ENCODE measurements at regions not wholly inside any gene's neighbourhood (a gene's known extent, or its start where the extent isn't known, plus 50 kb on each side); places are given as distances from the start of the nearest gene placed in this dataset.

DNA sequence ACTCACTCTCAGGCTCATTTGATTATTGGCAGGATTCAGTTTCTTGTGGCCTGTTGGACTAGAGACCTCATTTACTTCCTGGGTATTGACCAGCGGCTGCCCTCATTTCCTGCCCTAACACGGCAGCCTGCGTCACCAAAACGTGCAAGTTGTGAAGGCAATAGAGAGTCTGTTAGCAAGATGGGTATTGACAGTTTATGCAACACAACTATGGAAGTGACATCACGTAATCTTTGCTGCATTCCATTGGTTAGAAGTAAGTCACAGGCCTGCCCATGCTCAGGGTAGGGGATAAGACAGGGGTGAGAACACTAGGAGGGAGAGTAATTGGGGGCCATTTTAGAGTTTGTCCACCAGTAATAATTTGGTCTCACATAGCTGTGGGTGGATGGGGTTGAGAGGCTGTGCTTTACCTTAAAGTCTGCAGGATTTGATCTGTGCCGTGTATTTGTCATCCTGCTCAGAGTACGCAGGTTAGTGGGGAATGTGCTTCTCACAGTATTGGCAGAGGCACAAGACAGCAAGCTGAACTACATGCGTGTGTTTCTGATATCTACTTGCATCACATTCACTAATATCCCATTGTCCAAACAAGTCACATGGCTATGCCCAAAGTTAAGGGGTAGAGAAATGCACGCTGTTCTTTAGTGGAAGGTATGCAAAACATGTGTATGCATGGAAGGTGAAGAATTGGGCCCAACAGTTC, 83.3 kb downstream of the EDEM1 start:
- Histone ChIP-seq H3K27me3 (no peaks in the 10 kb centered on the region), H3K9me3 (no peaks in the 10 kb centered on the region), H3K4me3 (no peak overlapping the region), H3K36me3 (no peaks in the 10 kb centered on the region)
- DNase-seq, result no peak

DNA sequence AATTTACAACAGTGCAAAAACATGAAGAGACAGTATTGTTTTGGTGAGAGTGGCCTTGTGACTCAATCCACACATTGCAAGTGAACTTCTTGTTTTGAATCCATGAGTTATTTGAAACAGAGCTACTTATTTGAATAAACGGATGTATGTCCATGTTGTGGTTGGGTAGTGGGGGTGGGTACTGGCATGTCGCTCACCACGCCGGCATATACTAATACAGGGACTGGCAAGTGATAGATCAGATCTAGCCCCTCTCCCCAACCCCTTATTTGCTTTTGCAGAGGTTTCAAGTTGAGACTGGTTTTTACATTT, 83.8 kb downstream of the EDEM1 start:
- Histone ChIP-seq H3K4me3 (no peak overlapping the region), H3K27me3 (no peaks in the 10 kb centered on the region), H3K36me3 (no peaks in the 10 kb centered on the region), H3K9me3 (no peaks in the 10 kb centered on the region)
- DNase-seq, result no peak

- DNase-seq, result no peak
- H3K36me3 ChIP-seq, result no peaks in the 10 kb centered on the region
- no peak overlapping the region for H3K4me3 ChIP-seq
- H3K9me3 ChIP-seq, result no peaks in the 10 kb centered on the region
- no peaks in the 10 kb centered on the region for H3K27me3 ChIP-seq
Observed at GRCh38 chr3:5272387-5272786, 84.9 kb downstream of the EDEM1 start.

DNA sequence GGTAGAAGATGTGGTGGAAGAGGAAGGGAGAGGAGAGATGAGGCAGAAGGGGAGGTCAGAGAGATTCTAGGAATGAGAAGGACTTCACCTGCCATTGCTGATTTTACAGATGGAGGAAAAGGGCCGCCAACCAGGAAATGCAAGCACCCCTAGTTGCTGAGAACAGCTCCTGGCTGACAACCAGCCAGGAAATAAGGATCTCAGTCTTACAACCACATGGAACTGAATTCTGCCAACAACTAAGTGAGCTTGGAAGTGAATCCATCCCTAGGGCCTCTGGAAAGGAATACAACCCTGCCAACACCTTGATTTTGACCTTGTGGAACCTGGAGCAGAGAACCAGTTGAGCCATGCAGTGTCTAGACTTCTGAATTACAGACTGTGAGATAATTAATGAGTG, 86.6 kb downstream of the EDEM1 start:
- Histone ChIP-seq H3K27me3 (no peaks in the 10 kb centered on the region), H3K36me3 (no peaks in the 10 kb centered on the region), H3K4me3 (no peak overlapping the region), H3K9me3 (no peaks in the 10 kb centered on the region)
- no peak for DNase-seq

- Histone ChIP-seq H3K4me3 (no peak overlapping the region), H3K9me3 (no peaks in the 10 kb centered on the region), H3K36me3 (no peaks in the 10 kb centered on the region), H3K27me3 (no peaks in the 10 kb centered on the region)
- no peak for DNase-seq
Observed at GRCh38 chr3:5275529-5275928, 88.0 kb downstream of the EDEM1 start.

DNA sequence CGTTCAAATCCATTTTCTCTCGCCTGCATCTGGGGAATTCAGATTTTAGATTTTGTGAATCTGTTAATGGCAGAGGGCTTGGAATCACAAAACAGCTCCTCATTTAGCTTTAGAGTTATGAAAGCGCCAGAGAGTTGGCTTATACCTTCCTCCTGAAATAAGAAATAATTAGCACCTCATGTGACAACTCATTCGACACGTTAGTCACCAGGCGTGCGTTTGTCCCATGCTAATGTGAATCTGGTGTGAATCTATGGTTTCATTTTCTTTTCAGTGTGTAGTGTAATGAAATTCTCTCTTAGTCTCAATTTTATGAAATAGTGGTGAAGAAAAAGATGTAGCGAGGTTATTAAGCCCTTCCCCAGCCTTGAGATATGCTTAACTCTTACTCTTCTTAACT, 89.4 kb downstream of the EDEM1 start:
- no peaks in the 10 kb centered on the region for H3K27me3 ChIP-seq
- no peak overlapping the region for H3K4me3 ChIP-seq
- no peak for DNase-seq
- H3K36me3 ChIP-seq, result no peaks in the 10 kb centered on the region
- no peaks in the 10 kb centered on the region for H3K9me3 ChIP-seq

- Histone ChIP-seq H3K9me3 (no peaks in the 10 kb centered on the region), H3K27me3 (no peaks in the 10 kb centered on the region), H3K36me3 (no peaks in the 10 kb centered on the region), H3K4me3 (no peak overlapping the region)
- DNase-seq, result no peak
Observed at GRCh38 chr3:5277612-5278236, 90.2 kb downstream of the EDEM1 start.

GRCh38 chr3:5278666-5279065, 91.2 kb downstream of the EDEM1 start:
- Histone ChIP-seq H3K27me3 (no peaks in the 10 kb centered on the region), H3K9me3 (no peaks in the 10 kb centered on the region), H3K4me3 (no peak overlapping the region), H3K36me3 (no peaks in the 10 kb centered on the region)
- no peak for DNase-seq

DNA sequence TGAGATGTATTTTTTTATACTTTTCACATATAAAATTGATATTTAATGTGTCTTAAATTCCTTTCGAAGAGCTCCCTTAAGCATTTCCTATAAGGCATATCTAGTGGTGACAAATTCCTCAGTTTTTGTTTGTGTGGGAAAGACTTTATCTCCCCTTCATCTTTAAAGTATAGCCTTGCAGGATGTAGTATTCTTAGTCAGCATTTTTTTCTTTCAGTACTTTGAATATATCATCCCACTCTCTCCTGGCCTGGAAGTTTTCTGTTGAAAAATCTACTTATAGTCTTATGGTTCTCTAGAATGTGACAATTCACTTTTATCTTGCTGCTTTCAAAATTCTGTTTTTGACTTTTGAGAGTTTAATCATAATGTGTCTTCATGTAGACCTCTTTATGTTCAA, 95.2 kb downstream of the EDEM1 start:
- DNase-seq, result no peak
- no peaks in the 10 kb centered on the region for H3K27me3 ChIP-seq
- no peak overlapping the region for H3K4me3 ChIP-seq
- no peaks in the 10 kb centered on the region for H3K9me3 ChIP-seq
- no peaks in the 10 kb centered on the region for H3K36me3 ChIP-seq

DNA sequence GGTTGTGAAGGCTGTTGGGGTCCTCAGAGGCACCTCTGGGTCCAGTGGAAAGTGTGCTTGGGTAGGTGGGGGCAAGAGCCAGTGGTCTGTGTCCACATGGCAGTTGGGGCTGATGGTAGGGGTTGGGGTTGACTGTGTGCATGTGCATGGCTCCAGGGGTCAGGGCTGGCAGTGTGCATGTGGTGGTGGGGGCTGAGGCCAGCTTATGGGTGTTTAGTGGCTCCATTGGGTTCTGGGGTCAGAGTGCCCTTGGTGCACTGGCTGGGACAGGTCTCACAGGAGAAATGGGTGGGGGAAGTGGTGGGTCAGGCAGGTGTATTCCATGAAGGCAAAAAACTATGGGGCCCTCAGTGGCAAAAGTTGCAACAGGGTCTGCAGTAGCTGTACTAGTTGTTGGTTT, 97.9 kb downstream of the EDEM1 start:
- no peak overlapping the region for H3K4me3 ChIP-seq
- no peak for DNase-seq
- H3K9me3 ChIP-seq, result no peaks in the 10 kb centered on the region

GRCh38 chr3:5290915-5291314, 103.4 kb downstream of the EDEM1 start:
- no peaks in the 10 kb centered on the region for H3K36me3 ChIP-seq
- no peaks in the 10 kb centered on the region for H3K9me3 ChIP-seq
- H3K27me3 ChIP-seq, result no peaks in the 10 kb centered on the region
- H3K4me3 ChIP-seq, result no peak overlapping the region
- DNase-seq, result no peak

More for the DNA sequence above, 97.9 kb downstream of the EDEM1 start:
- Histone ChIP-seq H3K36me3 (no peaks in the 10 kb centered on the region), H3K27me3 (no peaks in the 10 kb centered on the region)

GRCh38 chr3:5292512-5292911, 105.0 kb downstream of the EDEM1 start:
- Histone ChIP-seq H3K4me3 (no peak overlapping the region), H3K9me3 (no peaks in the 10 kb centered on the region), H3K36me3 (no peaks in the 10 kb centered on the region), H3K27me3 (no peaks in the 10 kb centered on the region)
- no peak for DNase-seq

DNA sequence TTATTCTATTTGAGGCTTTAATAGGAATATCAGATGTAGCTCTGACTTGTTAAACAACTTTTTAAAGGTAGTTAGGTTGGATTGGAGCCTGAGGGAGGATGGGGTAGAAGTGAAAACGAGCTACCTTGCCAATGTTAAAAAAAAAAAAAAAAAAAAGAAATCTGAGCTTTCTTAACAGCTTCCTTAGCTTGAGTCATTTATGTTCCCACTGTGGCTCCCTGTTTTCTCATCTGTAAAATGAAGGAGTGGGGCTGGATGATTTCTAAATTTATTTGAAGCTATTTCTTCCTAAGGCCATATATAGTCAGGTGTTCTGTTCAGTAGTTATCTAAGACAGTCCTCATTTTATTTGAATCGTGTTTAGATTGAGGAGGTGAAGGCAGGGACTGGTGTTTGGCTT, 105.7 kb downstream of the EDEM1 start:
- Histone ChIP-seq H3K4me3 (no peak overlapping the region), H3K9me3 (no peaks in the 10 kb centered on the region), H3K27me3 (no peaks in the 10 kb centered on the region), H3K36me3 (no peaks in the 10 kb centered on the region)
- no peak for DNase-seq

DNA sequence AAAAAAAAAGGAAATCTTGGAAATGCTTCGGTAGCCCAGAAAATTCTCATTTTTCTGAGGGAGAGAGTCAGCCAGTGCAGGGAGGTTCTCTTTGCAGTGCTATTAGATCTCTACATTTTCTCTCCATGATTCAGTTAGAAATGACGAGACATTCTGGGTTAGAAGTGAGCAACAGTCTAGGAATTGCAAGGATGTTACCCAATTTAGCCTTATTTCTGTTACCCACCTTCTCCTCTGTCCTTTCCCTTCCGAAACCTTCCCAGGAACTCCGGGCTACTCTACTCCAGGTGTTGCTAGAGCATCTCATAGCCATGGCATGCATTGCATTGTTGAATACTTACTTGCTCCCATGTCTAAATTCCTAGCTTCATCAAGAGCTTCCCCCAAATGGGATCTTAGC, 106.8 kb downstream of the EDEM1 start:
- H3K36me3 ChIP-seq, result no peaks in the 10 kb centered on the region
- no peak for DNase-seq
- no peaks in the 10 kb centered on the region for H3K9me3 ChIP-seq
- H3K4me3 ChIP-seq, result no peak overlapping the region
- H3K27me3 ChIP-seq, result no peaks in the 10 kb centered on the region

DNA sequence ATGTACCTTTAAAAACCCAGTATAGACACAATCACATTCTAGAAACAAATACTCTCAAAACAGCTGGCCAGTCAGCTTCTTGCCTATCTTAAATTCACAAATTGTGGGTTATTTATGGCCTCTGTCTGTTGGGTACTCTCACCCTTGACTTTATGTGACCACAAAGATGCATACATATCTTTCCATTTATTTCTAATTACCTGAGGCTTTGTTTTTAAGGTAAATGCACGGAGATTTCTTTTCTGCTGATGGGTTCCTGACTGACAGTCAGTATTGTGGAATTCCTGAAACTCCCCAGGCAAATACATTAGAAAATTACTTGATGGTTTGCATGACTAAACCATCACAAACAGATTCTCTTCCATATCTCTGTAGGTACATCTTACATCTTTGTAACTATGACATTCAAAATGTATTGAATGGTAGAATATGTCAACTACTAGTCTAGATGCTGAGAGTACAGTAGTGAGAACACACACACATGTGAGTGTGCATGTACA, 107.7 kb downstream of the EDEM1 start:
- Histone ChIP-seq H3K27me3 (no peaks in the 10 kb centered on the region), H3K9me3 (no peaks in the 10 kb centered on the region), H3K4me3 (no peak overlapping the region), H3K36me3 (no peaks in the 10 kb centered on the region)
- no peak for DNase-seq

DNA sequence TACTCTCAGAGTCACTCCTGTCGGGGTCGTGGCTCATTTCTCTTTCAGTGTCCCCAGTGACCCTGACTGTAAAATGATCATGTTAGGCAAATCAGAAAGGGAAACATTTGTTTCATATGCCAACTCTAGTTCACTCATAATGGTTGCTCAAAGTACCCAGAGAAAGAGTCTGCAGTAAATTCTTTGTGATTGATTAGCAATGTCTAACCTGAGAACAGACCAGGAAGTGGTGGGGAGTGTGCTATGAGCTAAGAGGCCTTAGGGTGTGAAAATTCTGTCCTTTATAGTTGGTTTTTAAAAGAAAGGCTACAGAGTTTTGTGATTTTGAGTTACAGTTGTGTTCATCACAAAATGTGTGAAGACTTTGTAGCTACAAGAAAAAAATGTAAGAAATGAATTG, 108.9 kb downstream of the EDEM1 start:
- Histone ChIP-seq H3K27me3 (no peaks in the 10 kb centered on the region), H3K9me3 (no peaks in the 10 kb centered on the region), H3K4me3 (no peak overlapping the region), H3K36me3 (no peaks in the 10 kb centered on the region)
- no peak for DNase-seq

GRCh38 chr3:5297895-5298294, 110.4 kb downstream of the EDEM1 start:
- H3K36me3 ChIP-seq, result no peaks in the 10 kb centered on the region
- no peaks in the 10 kb centered on the region for H3K9me3 ChIP-seq
- no peaks in the 10 kb centered on the region for H3K27me3 ChIP-seq
- no peak overlapping the region for H3K4me3 ChIP-seq
- DNase-seq, result no peak

DNA sequence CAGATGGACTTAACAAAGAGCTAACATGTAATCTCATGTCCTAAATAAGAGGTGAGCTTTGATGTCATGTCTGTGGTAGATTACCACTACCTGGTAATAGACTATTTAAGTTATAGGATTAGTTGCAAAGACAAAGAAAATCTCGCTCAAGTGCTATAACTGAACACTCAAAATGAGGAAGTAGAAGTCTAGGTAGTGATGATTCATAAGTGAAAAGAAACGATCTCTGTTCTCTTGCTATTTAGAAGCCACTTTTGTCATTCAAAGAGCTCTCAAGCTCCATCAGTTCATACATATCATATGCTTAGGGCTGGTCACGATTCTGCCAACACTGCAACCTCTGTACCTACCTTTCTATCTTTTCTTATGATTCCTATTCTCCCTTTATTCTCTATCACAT, 110.9 kb downstream of the EDEM1 start:
- DNase-seq, result no peak
- Histone ChIP-seq H3K4me3 (no peak overlapping the region), H3K27me3 (no peaks in the 10 kb centered on the region), H3K9me3 (no peaks in the 10 kb centered on the region), H3K36me3 (no peaks in the 10 kb centered on the region)

Data from MG63 (cell line).